Osteocyte (in vitro differentiated cells): ENCODE measurements at regions not wholly inside any gene's neighbourhood (a gene's known extent, or its start where the extent isn't known, plus 50 kb on each side); places are given as distances from the start of the nearest gene placed in this dataset.
A peak's percentile ranks its signal among the peaks of the same experiment; 100 is the strongest.
"Not testable (repeated sequence)": the region's sequence is repeated elsewhere in the genome, so short reads cannot be mapped to it uniquely, and the experiment has no call there.

Experiments used
- DNase-seq: peaks from one replicate; pipeline ENCODE4 v3.0.0; 2021; ENCODE audit warnings: mixed read lengths; ENCODE audit not compliant: unreplicated experiment; ENCODE audit errors: extremely low spot score
- H3K27ac Mint-ChIP-seq: one replicate; pipeline ENCODE4 v1.8.0; 2021; ENCODE audit warnings: mild to moderate bottlenecking, mixed read lengths; ENCODE audit not compliant: unreplicated experiment
- H3K27me3 Mint-ChIP-seq: one replicate; pipeline ENCODE4 v1.8.0; 2021; ENCODE audit warnings: mixed read lengths; ENCODE audit not compliant: unreplicated experiment
- H3K36me3 Mint-ChIP-seq: one replicate; pipeline ENCODE4 v1.8.0; 2021; ENCODE audit warnings: mixed read lengths; ENCODE audit not compliant: unreplicated experiment
- H3K4me1 Mint-ChIP-seq: one replicate; pipeline ENCODE4 v1.8.0; 2021; ENCODE audit warnings: mixed read lengths; ENCODE audit not compliant: unreplicated experiment
- H3K4me3 Mint-ChIP-seq: one replicate; pipeline ENCODE4 v1.8.0; 2021; ENCODE audit warnings: mild to moderate bottlenecking, moderate library complexity, mixed read lengths; ENCODE audit not compliant: unreplicated experiment
- H3K9me3 Mint-ChIP-seq: one replicate; pipeline ENCODE4 v1.8.0; 2021; ENCODE audit warnings: mixed read lengths; ENCODE audit not compliant: unreplicated experiment

DNA sequence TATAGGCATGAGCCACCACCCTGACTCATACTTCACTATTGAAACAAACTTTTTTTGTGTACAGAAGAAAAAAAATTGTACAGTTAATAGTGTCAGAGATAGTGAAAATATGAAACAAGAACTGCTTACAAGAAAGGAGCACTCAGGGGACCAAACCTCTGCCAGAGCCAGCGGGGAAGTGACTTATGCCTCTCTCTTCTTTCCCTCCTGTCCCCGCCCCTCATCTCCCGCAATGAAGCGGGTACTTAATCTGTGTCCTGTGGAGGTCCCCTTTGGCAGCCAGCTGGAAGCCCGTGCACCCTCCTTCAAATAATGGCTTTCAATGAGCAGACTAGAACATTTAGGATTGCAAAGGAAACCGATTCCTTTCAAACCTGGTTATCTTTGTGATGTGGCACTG, 51.5 kb downstream of the PPIAL4A start:
- not testable (repeated sequence) for DNase-seq, H3K36me3 Mint-ChIP-seq, H3K9me3 Mint-ChIP-seq, H3K27me3 Mint-ChIP-seq, H3K4me3 Mint-ChIP-seq
- Mint-ChIP-seq H3K4me1 (peaks cover 12% of the 10 kb centered on the region), H3K27ac (peak overlapping the region; percentile 56)

DNA sequence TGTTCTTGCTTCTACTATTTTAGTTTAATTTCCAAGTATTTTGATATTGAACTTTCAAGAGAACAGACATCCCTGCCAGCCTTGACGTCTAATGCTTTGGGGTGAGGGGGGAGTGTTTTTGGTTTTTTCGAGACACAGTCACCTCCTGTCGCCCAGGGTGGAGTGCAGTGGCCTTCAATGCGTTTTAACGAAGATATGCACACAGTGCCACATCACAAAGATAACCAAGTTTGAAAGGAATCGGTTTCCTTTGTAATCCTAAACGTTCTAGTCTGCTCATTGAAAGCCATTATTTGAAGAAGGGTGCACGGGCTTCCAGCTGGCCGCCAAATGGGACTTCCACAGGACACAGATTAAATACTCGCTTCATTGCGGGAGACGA, 52.3 kb downstream of the PPIAL4A start:
- H3K27ac Mint-ChIP-seq = peak overlapping the region; percentile 96
- not testable (repeated sequence) for DNase-seq, H3K36me3 Mint-ChIP-seq, H3K27me3 Mint-ChIP-seq, H3K9me3 Mint-ChIP-seq
- H3K4me3 Mint-ChIP-seq = peak overlapping the region; percentile 85
- peaks cover 13% of the 10 kb centered on the region for H3K4me1 Mint-ChIP-seq

DNA sequence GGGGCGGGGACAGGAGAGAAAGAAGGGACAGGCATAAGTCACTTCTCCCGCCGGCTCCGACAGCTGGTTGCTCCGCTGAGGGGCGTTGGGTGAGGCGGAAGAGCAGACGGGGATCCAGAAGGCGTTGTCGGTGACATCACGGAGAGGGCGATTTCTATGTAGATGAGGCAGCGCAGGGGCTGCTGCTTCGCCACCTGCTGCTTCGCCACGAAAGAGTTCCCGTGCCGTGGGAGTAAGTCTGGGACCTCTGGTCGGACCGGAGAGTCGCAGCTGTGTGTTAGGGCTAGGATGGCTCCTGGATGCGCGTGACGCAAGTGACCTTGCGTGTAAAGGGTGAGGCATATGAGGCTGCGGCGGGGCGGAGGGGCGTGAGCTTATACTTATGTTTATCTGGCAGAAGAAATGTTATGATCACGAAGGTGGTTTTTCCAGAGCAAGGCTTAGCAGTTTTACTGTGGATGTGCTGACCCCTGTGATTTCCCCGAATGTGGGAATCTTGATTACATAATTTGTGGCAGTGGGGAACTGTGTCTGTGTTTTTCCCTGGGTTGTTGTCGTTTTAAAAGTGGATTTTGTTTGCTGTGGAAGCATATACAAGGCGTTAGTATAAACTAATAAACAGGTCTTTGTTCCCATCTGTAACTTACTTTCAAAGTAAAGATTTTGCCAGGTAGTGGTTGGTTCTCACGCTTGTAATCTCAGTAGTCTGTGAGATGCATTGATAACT, 52.8 kb downstream of the PPIAL4A start:
- Mint-ChIP-seq H3K4me3 (peak overlapping the region; percentile 85), H3K27ac (peak overlapping the region; percentile 96), H3K4me1 (peaks cover 14% of the 10 kb centered on the region)
- not testable (repeated sequence) for H3K9me3 Mint-ChIP-seq, H3K36me3 Mint-ChIP-seq, H3K27me3 Mint-ChIP-seq
- peak; percentile 83 for DNase-seq

DNA sequence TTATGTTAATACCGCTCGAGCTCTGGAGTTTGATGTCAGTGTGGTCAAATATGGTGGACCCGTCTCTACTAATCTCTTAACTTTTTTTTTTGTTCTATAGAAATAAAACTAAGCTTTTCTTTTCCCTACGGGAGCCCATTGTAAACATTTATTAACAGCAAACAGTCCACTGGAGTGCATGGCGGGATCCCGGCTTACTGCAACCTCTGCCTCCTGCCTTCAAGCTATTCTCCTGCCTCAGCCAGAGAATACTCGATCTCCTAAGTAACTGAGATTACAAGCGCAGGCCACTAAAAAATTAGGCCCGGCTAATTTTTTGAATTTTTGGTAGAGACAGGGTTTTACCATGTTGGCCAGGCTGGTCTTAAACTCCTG, 53.4 kb downstream of the PPIAL4A start:
- H3K36me3 Mint-ChIP-seq, DNase-seq, H3K27me3 Mint-ChIP-seq, H3K9me3 Mint-ChIP-seq, H3K27ac Mint-ChIP-seq, H3K4me3 Mint-ChIP-seq: not testable (repeated sequence)
- peaks cover 14% of the 10 kb centered on the region for H3K4me1 Mint-ChIP-seq

DNA sequence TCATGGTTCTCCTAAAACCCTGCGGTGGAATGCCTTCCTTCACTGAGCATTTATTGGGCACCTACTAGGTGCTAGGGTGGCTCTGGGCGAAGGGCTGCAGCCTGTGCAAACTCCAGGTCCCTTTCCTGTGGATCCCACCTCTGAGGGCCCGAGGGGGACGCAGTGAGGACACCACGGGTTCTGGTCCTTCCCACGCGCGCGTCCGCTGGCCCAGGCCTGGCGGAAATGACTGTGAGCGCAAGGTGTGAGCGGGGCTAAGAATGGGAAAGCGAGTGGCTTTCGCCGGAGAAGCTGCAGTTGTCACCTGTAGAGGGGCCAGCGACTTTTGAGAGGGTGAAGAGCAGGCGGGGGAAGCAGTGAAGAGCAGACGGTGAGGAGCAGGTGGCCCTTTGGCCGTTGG, 55.1 kb downstream of the PPIAL4A start:
- not testable (repeated sequence) for H3K9me3 Mint-ChIP-seq, H3K27ac Mint-ChIP-seq, DNase-seq, H3K4me3 Mint-ChIP-seq, H3K27me3 Mint-ChIP-seq, H3K36me3 Mint-ChIP-seq
- peaks cover 14% of the 10 kb centered on the region for H3K4me1 Mint-ChIP-seq

DNA sequence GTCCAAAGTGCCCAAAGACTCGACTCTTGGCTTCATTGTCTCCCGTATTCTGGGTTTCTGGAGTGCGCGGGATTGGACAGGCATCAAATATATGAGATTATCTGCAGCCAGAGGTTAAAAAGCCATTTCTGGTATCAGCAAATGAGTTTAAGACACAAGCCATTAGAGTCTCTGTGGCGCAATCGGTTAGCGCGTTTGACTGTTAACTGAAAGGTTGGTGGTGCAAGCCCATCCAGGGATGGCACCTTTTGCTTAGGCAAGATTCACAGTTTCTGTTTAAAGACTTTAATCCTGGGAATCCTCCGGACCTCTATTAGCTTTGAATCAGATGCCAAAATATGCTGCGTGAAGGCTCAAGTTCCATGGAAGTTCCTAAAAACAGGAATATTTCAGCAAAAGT, 55.6 kb downstream of the PPIAL4A start:
- not testable (repeated sequence) for H3K9me3 Mint-ChIP-seq, H3K27me3 Mint-ChIP-seq, DNase-seq, H3K27ac Mint-ChIP-seq, H3K36me3 Mint-ChIP-seq, H3K4me3 Mint-ChIP-seq
- peaks cover 14% of the 10 kb centered on the region for H3K4me1 Mint-ChIP-seq

DNA sequence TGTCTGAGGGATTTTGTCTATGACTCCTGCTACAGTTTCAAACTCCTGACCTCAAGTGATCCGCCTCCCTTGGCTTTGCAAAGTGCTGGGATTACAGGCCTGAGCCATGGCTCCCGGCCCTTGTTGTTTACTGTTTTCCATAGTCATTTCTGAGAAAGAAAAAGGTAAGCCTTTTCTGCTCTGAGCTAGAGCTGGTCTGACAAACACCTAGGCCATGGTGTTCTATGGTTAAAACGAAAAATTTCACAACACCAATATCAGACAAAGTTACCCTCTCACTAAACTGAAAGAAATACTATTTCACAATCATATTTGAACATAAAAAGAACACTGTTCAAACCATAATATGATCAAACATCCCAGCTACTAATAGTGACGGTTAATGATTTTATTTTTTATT, 57.5 kb downstream of the PPIAL4A start:
- not testable (repeated sequence) for H3K27me3 Mint-ChIP-seq, DNase-seq, H3K36me3 Mint-ChIP-seq, H3K27ac Mint-ChIP-seq, H3K4me3 Mint-ChIP-seq, H3K9me3 Mint-ChIP-seq, H3K4me1 Mint-ChIP-seq

DNA sequence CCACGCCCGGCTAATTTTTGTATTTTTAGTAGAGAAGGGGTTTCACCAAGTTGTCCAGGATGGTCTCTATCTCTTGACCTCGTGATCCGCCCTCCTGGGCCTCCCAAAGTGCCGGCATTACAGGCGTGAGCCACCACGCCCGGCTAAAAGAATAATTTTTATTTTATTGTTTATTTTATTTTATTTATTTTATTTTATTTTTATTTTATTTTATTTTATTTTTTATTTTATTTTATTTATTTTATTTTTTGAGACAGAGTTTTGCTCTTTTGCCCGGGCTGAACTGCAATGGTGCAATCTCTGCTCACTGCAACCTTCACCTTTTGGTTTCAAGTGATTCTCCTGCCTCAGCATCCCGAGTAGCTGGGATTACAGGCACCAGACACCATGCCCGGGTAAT, 60.2 kb downstream of the PPIAL4A start:
- DNase-seq, H3K4me3 Mint-ChIP-seq: not testable (repeated sequence)

DNA sequence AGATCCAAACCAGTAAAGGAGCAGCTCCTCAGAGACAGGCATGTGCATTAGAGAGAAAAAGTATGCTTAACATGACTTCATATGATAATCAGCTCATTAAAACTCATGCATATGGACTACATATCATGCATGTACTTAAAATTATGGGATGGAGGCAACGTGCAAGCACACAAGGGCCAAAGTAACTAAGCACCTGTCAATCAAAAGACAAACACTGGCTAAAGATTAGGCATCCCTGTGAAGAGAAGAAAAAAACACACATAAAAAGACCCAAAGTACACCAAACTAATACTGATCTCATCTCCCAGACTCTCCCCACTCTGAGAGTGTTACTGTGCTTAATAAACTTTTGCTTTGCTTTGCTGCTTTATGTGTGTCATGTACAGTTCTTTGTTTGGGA, 61.1 kb downstream of the PPIAL4A start:
- DNase-seq, H3K27ac Mint-ChIP-seq, H3K9me3 Mint-ChIP-seq, H3K27me3 Mint-ChIP-seq, H3K4me1 Mint-ChIP-seq, H3K36me3 Mint-ChIP-seq, H3K4me3 Mint-ChIP-seq: not testable (repeated sequence)

More for the DNA sequence above, 60.2 kb downstream of the PPIAL4A start:
- H3K36me3 Mint-ChIP-seq, H3K27ac Mint-ChIP-seq, H3K9me3 Mint-ChIP-seq, H3K27me3 Mint-ChIP-seq, H3K4me1 Mint-ChIP-seq: not testable (repeated sequence)

DNA sequence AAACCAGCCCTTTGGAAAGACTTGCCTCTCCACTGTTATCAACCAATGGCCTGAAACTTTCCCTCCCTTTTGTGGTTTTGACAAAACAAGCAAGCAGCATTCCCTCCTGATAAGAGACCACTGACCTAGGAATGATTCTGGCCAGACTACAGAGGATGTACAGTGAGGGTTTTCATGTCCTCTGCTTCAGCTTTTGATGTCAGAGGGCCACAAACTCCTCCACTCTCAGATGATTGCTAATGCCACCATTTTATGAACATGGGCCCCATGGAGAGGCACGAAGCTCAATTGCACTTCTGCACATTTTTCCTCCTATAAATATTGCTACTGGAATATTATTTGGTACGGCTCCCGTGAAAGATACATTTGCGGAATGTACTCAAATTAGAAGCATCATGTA, 61.5 kb downstream of the PPIAL4A start:
- not testable (repeated sequence) for DNase-seq, H3K27me3 Mint-ChIP-seq, H3K27ac Mint-ChIP-seq, H3K36me3 Mint-ChIP-seq, H3K4me1 Mint-ChIP-seq, H3K4me3 Mint-ChIP-seq, H3K9me3 Mint-ChIP-seq

DNA sequence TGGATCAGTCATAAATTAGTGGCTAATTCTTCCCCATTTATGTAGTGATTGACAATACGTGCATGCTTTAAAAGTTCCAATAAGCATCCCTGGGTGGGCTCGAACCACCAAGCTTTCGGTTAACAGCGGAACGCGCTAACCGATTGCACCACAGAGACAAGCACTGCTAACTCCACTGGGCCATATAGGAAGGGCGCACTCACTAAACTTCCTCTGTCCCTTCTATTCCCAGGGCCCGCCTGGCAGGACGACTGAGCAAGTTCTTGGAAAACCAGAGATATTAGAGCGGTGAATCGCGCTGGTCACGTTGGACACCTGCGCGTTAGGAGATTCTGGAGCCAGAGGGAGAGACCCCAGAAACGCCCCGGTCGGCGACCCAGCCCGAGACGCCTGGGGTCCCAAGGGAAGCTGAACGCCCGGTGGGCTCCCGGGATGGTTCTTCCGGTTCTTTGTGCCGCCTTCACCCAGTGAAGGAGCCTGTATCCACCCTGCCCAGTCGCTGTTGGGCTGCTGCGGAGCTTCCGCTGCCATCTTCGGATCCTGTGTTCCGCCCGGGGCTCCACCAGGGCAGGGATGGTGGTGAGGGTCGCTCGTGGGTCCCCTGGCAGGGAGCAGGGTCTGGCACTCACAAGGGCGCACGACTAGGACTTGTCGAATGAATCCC, 62.8 kb downstream of the PPIAL4A start:
- not testable (repeated sequence) for DNase-seq, H3K27ac Mint-ChIP-seq, H3K36me3 Mint-ChIP-seq, H3K4me1 Mint-ChIP-seq, H3K9me3 Mint-ChIP-seq, H3K27me3 Mint-ChIP-seq, H3K4me3 Mint-ChIP-seq

DNA sequence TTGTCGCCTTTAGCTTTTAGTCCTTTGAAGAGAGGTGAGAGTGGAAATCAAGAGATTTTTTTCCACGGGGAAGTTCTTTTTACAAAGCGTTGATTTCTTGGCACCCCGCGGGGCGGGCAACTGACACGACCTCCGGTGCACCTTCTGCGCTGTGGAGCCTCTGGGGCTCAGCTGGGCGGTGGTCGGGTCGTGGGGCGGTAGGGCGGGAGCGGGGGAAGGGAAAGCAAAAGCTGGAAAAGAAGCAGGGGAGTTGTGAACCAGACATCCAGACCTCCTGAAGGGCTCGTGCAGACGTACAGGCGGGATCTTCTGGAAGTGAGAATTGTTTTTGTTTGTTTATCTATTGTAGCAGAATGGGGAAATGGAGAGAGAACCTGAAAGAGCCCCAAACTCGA, 63.3 kb downstream of the PPIAL4A start:
- not testable (repeated sequence) for H3K27me3 Mint-ChIP-seq, H3K4me1 Mint-ChIP-seq, H3K27ac Mint-ChIP-seq, DNase-seq, H3K36me3 Mint-ChIP-seq, H3K4me3 Mint-ChIP-seq, H3K9me3 Mint-ChIP-seq
